Suppressor macrophage treated with lipopolysaccharide for 1 hour (primary cell): ENCODE measurements at regions not wholly inside any gene's neighbourhood (a gene's known extent, or its start where the extent isn't known, plus 50 kb on each side); places are given as distances from the start of the nearest gene placed in this dataset.
A peak's percentile ranks its signal among the peaks of the same experiment; 100 is the strongest.

Source experiments
- DNase-seq, 3 donors: peaks; one replicate each; pipeline ENCODE4 v3.0.0-alpha.2; 2020 to 2022

DNA sequence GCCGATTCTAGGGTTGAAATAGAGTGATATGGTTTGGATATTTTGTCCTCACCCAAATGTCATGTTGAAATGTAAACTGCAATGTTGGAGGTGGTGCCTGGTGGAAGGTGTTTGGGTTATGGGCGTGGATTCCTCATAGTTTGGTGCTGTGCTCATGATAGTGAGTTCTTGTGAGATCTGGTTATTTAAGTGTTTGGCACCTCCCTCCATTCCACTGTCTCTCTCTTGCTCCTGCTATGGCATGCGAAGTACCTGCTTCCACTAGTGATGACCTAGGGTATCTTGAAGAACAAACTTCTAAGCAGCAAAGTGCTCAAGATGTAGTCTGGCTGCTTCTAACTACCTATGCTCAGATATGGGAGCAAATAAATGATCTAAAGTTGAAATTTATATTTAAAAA is 56.0 kb upstream of the TSPAN18 start:
- DNase-seq: no peak

DNA sequence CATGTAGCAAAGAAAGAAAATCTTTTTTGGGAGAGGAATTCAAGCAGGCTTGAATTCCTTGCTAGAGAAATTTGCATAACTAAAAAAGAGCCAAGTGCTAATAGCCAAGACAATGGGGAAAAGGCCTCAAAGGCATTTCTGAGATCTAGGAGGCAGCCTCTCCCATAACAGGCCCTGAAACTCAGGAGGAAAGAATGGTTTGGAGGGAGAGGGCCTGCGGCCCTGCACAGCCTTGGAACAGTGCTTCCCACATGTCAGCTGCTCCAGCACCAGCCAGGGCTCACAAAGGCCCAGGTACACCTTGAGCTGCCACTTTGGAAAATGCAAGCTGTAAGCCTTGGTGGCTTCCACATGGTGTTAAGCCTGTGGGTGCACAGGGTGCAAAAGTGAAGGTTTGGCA is 55.5 kb upstream of the TSPAN18 start:
- DNase-seq: no peak

DNA sequence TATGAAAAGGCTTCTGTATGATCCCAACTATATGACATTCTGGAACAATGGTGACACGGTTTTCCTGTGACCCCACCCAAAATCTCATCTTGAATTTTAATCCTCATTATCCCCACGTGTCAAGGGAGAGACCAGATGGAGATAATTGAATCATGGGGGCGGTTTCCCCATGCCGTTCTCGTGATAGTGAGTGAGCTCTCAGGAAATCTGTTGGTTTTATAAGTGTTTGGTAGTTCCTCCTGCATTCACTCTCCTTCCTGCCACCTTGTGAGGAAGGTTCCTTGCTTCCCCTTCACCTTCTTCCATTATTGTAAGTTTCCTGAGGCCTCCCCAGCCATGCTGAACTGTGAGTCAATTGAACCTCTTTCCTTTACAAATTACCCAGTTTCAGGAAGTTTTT is 53.1 kb upstream of the TSPAN18 start:
- peak in 1 of 3 donors; percentile 14 for DNase-seq

DNA sequence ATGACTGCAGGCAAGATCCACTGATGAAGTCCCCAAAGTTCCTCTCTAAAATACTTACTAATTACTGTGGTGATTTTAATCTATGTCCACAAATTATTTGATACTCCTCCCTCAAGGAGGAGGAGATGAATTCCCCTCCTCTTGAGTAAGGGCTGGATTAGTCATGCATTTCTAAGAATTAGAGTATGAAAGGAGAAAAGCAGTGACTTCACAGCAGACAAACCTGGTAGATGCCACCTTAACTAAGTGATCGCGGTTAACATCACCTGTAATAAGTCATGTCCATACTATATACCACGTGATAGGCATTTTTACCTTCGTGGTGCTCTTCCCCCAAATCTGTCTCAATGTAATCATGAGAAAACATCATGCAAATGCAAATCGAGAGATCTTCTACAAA is 52.0 kb upstream of the TSPAN18 start:
- no peak for DNase-seq

DNA sequence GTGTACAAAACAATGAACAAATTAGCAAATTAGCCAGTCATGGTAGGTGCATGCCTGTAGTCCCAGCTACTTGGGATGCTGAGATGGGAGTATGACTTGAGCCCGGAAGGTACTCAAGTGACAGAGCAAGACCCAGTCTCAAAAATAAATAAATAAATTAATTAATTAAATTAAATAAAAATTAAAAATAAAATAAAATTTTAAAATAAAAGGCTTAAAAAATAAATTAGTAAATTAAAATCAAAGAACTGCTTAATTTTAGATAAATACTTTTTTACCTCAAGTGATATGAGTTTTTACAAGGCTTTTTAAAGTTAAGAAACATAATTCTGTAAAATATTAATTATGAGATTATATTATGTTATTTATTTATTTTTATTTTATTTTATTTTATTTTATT is 50.9 kb upstream of the TSPAN18 start:
- no peak for DNase-seq
